GM12892 (cell line): ENCODE measurements at regions not wholly inside any gene's neighbourhood (a gene's known extent, or its start where the extent isn't known, plus 50 kb on each side); places are given as distances from the start of the nearest gene placed in this dataset.

Experiments
- POLR2A ChIP-seq: IDR thresholded peaks from 2 replicates; pipeline ENCODE4 v1.6.1; 2011; ENCODE audit warnings: low read depth, low read length, control low read depth
- POLR2AphosphoS5 ChIP-seq: IDR thresholded peaks from 2 replicates; pipeline ENCODE4 v1.6.1; 2011; ENCODE audit warnings: low read depth, low read length, control low read depth
- TAF1 ChIP-seq: IDR thresholded peaks from 2 replicates; pipeline ENCODE4 v1.6.1; 2011; ENCODE audit warnings: low read depth, mild to moderate bottlenecking, control low read depth, low read length, borderline replicate concordance

DNA sequence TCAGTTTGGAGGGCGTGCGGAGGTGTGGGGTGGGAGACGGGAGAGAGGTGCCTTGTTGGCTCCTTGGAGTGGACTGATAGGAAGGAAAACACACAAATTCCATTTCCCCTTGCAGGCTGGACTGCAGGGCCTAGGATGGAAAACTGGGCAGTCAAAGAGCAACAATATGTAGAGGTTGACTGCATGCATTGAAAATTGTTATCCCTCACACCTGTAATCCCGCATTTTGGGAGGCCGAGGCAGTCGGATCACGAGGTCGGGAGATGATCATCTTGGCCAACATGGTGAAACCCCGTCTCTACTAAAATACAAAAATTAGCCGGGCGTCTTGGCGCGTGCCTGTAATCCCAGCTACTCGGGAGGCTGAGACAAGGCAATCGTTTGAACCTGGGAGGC, 128.2 kb downstream of the PPIAL4G start:
- no peak for TF ChIP-seq TAF1
- TF ChIP-seq POLR2AphosphoS5: no peak
- TF ChIP-seq POLR2A: no peak
